ENCODE measurements at regions not wholly inside any gene's neighbourhood (a gene's known extent, or its start where the extent isn't known, plus 50 kb on each side); places are given as distances from the start of the nearest gene placed in this dataset.

GRCh38 chrX:51836823-51837222, 56.6 kb upstream of the MAGED1 start:
- TF ChIP-seq NCOA1 (CRISPR knock-in tag; IDR thresholded peaks at IDR 0.05), result no peak
- TF ChIP-seq POLR2G (IDR thresholded peaks at IDR 0.05; ENCODE audit: low read depth, low read length), result no peak
- TF ChIP-seq, protein P1, sequence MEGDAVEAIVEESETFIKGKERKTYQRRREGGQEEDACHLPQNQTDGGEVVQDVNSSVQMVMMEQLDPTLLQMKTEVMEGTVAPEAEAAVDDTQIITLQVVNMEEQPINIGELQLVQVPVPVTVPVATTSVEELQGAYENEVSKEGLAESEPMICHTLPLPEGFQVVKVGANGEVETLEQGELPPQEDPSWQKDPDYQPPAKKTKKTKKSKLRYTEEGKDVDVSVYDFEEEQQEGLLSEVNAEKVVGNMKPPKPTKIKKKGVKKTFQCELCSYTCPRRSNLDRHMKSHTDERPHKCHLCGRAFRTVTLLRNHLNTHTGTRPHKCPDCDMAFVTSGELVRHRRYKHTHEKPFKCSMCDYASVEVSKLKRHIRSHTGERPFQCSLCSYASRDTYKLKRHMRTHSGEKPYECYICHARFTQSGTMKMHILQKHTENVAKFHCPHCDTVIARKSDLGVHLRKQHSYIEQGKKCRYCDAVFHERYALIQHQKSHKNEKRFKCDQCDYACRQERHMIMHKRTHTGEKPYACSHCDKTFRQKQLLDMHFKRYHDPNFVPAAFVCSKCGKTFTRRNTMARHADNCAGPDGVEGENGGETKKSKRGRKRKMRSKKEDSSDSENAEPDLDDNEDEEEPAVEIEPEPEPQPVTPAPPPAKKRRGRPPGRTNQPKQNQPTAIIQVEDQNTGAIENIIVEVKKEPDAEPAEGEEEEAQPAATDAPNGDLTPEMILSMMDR (CRISPR knock-in tag; IDR thresholded peaks at IDR 0.05), result no peak
- no peak for TF ChIP-seq ZNF121 (CRISPR knock-in tag; IDR thresholded peaks at IDR 0.05)
